Stimulated activated CD4-positive, alpha-beta T cell treated with anti-CD3 and anti-CD28 coated beads, TNF-alpha, amount 100 ng/mL, for 24 hours (primary cell): ENCODE measurements at regions not wholly inside any gene's neighbourhood (a gene's known extent, or its start where the extent isn't known, plus 50 kb on each side); places are given as distances from the start of the nearest gene placed in this dataset.
"Not testable (repeated sequence)": the region's sequence is repeated elsewhere in the genome, so short reads cannot be mapped to it uniquely, and the experiment has no call there.

Experiments used
- DNase-seq, 3 experiments: peaks; one replicate each; pipeline ENCODE4 v3.0.0-alpha.2; 2020; ENCODE audit warnings: low read depth in 3 of 3

GRCh38 chr6:15111576-15111975 lies 134.3 kb upstream of the JARID2 start:
- not testable (repeated sequence) for DNase-seq

- no peak for DNase-seq
These were observed 132.3 kb upstream of the JARID2 start for GRCh38 chr6:15113587-15113986.

- no peak for DNase-seq
These were observed 131.8 kb upstream of the JARID2 start for GRCh38 chr6:15114061-15114460.

GRCh38 chr6:15116889-15117288 lies 129.0 kb upstream of the JARID2 start:
- no peak for DNase-seq

GRCh38 chr6:15121443-15121842 lies 124.4 kb upstream of the JARID2 start:
- DNase-seq: no peak

- DNase-seq: no peak
These were observed 123.8 kb upstream of the JARID2 start for GRCh38 chr6:15121977-15122550.

DNA sequence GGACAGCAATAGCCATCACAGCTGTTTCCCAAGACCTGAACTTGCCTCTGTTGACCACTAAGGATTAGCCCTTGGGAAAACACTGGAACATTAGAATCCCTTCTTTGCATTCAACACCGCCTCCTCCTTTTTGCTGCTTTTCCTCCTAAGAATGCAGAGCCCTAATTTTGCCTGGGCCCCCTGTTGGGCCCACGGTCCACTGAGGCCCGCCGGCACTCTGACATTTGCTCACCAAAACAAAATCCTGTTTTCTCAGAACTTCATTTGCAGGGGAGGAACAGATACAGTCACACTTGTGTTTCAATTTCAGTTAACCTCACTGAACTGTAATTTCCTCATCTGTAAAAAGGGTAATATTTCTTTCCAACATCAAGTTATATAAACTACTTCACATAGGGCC lies 116.0 kb upstream of the JARID2 start:
- DNase-seq: peak in 1 of 3 experiments; percentile 3

DNA sequence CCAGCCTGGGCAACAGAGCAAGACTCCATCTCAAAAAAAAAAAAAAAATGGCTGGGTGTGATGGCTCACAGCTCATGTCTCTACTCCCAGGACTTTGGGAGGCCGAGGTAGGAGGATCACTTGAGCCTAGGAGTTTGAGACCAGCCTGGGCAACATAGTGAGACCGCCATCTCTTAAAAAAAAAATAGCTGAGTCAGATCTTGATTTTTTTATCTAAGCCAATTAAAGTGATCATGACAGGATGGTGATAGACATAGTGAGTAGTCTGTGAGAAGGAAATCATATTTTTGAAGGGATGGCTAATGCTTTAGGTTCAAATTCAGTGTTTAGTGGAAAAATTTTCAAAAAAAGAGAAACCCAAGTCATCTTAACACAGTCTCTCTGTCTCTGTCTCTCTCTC lies 114.6 kb upstream of the JARID2 start:
- DNase-seq: no peak

DNA sequence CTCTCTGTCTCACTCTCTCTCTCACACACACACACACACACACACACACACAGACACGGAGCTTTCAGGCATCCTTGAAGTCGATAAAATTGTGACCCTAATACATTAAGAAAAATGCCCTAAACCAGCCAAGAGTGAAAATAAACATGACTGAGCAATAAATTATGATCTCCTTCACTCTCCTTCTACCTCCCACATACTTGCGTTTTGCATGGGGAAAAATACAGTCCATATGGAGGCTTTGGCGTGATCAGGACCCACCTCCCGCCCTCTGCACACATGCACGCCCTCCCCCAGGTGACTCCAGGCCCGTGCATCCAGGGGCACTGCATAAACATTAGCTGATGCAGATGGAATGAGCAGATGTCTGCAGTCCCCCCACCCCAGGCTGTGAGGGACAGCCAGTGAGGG lies 114.2 kb upstream of the JARID2 start:
- no peak for DNase-seq

- DNase-seq: no peak
These were observed 113.7 kb upstream of the JARID2 start for GRCh38 chr6:15132167-15132566.

DNA sequence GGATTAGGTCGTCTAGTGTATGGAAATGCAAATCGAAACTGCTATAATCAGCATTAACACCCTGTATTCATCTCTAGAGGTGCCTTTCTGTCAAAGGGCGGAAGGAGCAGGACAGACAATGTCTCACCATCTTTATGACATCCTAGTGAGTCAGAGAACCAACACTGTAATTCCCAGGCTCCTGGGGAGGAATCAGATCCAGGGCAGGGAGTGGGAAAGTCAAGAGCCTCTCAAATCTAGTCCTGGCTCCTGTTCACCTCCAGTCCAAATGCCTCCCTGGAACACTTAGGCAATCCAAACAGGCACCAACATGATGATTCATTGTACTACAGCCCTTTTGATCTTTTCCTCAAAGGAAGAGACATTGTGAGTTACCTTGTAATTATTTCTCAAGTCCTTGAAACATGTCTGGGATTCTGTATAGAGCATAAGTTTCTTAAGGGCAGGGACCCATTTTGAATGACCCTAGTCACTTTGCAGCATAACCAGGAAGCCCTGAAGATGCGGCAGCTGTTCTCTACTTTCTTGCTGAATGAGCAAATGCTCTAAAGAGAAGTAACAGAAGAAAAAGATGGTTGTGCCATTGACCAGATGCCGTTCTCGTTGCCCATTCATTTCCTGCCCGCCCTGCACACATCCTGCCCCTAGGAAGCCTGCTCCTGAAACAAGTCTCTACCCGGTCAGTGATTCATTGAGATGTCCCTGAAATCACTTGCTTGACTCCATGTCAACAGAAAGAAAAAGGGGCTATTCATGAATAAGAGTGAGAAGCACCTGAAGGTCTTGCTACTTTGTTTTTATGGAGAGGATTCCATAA lies 112.8 kb upstream of the JARID2 start:
- no peak for DNase-seq

DNA sequence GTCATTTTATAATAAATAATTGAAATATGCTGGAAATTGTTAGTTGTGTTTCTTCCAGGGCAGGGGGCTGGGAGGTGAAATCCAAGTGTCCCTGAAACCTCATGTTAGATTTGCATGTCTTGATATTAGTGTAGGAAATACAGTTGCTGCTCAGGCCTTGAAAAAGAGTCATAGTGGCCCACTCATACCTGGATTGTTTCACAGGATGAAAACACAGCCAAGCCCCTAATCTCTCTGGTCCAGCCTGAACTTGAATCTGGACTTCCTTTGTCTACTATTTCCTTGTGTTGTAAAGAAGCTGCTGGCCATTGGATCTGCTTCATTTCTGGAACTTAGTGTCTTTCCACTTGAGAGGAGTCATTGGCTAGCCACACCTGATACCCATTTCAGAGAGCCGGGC lies 108.8 kb upstream of the JARID2 start:
- DNase-seq: no peak

DNA sequence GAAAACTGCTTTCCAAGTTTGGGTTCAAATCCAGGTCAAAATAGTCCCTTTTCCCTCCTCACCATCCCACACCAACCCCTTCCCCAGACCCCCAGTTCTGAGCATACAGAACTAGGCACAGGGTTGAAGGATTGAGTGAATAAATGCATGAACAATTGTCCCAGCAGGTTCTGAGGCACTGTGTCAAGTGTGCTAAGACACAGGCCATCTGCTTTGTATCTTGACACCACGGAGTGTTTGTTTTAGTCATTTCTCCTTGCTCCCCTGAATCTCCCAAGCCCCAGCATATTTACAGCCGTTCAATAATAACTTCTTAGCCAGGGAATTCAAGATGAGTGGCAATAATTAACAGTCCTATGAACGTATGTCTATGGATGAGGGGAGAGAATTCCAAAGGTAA lies 102.8 kb upstream of the JARID2 start:
- no peak for DNase-seq

GRCh38 chr6:15143540-15143939 lies 102.3 kb upstream of the JARID2 start:
- no peak for DNase-seq

- DNase-seq: no peak
These were observed 100.0 kb upstream of the JARID2 start for GRCh38 chr6:15145821-15146220.

- DNase-seq: no peak
These were observed 98.0 kb upstream of the JARID2 start for GRCh38 chr6:15147827-15148226.

- DNase-seq: no peak
These were observed 97.4 kb upstream of the JARID2 start for GRCh38 chr6:15148356-15148946.

- DNase-seq: no peak
These were observed 95.7 kb upstream of the JARID2 start for GRCh38 chr6:15150207-15150606.

DNA sequence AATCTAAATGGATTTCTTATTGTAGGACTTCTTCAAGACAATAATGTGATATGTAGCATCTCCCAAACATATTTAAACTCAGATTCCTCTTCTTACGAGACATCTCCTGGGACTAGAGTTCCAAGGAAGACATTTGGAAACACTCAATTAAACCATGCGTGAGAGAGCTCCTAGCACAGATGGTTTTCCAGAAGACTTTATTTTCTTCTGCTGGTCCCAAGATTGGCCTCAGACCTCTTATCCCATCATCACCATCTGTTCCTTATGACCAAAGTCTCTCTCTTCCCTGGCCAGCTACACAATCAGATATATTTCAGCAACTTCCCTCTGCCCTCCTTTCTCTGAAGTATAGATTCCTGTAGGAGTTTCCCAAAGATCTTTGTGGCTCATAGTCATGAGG lies 93.2 kb upstream of the JARID2 start:
- no peak for DNase-seq

DNA sequence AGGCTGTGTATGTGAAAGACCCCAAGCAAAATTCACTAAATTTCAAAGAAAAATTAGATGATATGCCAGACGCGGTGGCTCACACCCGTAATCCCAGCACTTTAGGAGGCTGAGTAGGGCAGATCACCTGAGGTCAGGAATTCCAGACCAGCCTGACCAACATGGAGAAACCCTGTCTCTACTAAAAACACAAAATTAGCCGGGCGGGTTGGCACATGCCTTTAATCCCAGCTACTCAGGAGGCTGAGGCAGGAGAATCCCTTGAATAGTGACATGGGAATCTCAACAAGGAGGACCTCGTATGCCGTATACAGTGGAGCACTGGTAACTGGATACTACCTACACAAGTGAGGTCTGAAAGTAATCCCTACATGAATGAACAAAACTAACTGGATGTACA lies 92.7 kb upstream of the JARID2 start:
- no peak for DNase-seq

DNA sequence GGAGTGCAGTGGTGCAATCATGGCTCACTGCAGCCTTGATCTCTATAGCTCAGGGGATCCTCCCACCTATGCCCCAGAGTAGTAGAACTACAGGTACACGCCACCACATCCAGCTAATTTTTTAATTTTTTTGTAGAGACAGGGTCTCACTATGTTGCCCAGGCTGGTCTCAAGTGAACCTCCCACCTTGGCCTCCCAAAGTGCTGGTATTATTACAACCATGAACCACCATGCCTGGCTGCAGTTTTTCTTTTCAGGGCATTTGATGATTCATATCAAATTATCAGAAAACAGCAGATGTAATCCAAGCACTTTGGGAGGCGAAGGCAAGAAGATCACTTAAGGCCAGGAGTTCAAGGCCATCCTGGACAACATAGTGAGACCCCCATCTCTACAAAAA lies 88.4 kb upstream of the JARID2 start:
- DNase-seq: no peak

DNA sequence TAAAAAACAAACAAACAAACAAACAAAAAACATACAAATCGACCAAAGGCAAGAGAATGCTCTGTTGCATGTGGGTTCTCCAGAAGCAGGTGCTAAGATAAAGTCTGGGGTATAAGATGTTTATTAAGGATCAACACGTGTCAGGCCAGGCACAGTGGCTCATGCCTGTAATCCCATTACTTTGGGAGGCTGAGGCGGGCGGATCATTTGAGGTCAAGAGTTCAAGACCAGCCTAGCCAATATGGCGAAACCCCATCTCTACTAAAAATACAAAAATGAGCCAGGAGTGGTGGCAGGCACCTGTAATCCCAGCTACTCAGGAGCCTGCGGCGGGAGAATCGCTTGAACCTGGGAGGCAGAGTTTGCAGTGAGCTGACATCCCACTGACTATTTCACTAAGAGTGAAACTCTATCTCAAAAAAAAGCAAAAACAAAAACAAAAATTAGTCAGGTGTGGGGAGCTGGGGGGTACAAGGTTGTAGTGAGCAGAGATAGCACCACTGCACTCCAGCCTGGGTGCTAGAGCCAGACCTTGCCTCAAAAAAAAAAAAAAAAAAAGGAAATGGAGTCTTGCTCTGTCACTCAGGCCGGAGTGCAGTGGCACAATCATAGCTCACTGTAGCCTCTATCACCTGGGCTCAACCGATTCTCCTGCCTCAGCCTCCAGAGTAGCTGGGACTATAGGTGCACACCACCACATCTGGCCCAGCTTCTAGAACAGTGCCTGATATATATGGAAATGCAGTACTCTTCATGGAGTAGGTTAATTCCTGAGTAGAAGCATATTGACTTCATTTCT lies 86.8 kb upstream of the JARID2 start:
- no peak for DNase-seq
